ENCODE measurements at regions not wholly inside any gene's neighbourhood (a gene's known extent, or its start where the extent isn't known, plus 50 kb on each side); places are given as distances from the start of the nearest gene placed in this dataset.

- Histone ChIP-seq H3K9me3 (replicated peaks; ENCODE audit: control insufficient read depth, insufficient read depth, low read depth, low read length) (no peaks in the 10 kb centered on the region), H3K79me2 (ENCODE audit: control insufficient read depth, insufficient read depth, low read length) (no peaks in the 10 kb centered on the region), H3K4me3 (no peak overlapping the region), H3K27me3 (ENCODE audit: control insufficient read depth in 2 of 2, insufficient read depth in 2 of 2, low read length in 2 of 2) (no peaks in the 10 kb centered on the region), H3K4me2 (ENCODE audit: insufficient read depth, low read length) (no peak overlapping the region), H2AFZ (ENCODE audit: low read depth, low read length) (no peak overlapping the region), H4K20me1 (replicated peaks; ENCODE audit: control insufficient read depth, insufficient read depth, low read length) (no peaks in the 10 kb centered on the region), H3K9ac (ENCODE audit: insufficient read depth in 1 of 2, low read depth in 2 of 2, low read length in 2 of 2) (no peak overlapping the region), H3K36me3 (ENCODE audit: control insufficient read depth, insufficient read depth, low read length) (no peaks in the 10 kb centered on the region), H3K27ac (ENCODE audit: extremely low read depth, low read depth, low read length) (no peak overlapping the region), H3K4me1 (replicated peaks in 1 of 2; ENCODE audit: control insufficient read depth in 2 of 2, insufficient read depth in 2 of 2, low read length in 2 of 2) (peaks cover 0 to 2% of the 10 kb centered on the region in 2 experiments; a peak in 1 of 5 replicates), H3K9me1 (ENCODE audit: control insufficient read depth, insufficient read depth, low read length) (no peaks in the 10 kb centered on the region)
- ChIA-PET POLR2A (no interaction called here), CTCF (ENCODE audit: low intra/inter-chr PET ratio) (no interaction called here)
- intact Hi-C loops (cut with micrococcal nuclease) (no loop called here), in situ Hi-C loops (cut with MboI) (no loop called here)
- 5% methylated on average over 2 of the region's 3 CpGs for WGBS (ENCODE audit: insufficient coverage, low coverage, missing lambda C conversion rate)
- FAIRE-seq (no peak), DNase-seq (ENCODE audit: extremely low read depth in 1 of 4, low spot score in 3 of 4) (no peak), ATAC-seq (no peak)
- no TSS peak for BruUV-seq (replicated peaks)
- TF ChIP-seq SIRT6 (IDR thresholded peaks at IDR 0.05; ENCODE audit: low read depth, low read length) (no peak), NR4A1 (CRISPR knock-in tag; IDR thresholded peaks at IDR 0.05) (no peak), NR4A1 (tag; IDR thresholded peaks at IDR 0.05) (no peak), CREB1 (IDR thresholded peaks at IDR 0.05) (no peak), CREB1 (CRISPR knock-in tag; IDR thresholded peaks at IDR 0.05) (no peak), CEBPB (tag; IDR thresholded peaks at IDR 0.05) (no peak), ESRRA (IDR thresholded peaks at IDR 0.05; ENCODE audit: borderline replicate concordance, low read depth) (no peak), ATF7 (IDR thresholded peaks at IDR 0.05) (no peak), ZNF589 (CRISPR knock-in tag; IDR thresholded peaks at IDR 0.05; ENCODE audit: low read depth) (no peak), SMARCA5 (IDR thresholded peaks at IDR 0.05) (no peak), CCAR2 (IDR thresholded peaks at IDR 0.05; ENCODE audit: low read depth, low read length) (no peak), ZNF785 (CRISPR knock-in tag; IDR thresholded peaks at IDR 0.05) (no peak), ILF3 (IDR thresholded peaks at IDR 0.05; ENCODE audit: borderline replicate concordance) (no peak), SMAD1 (IDR thresholded peaks at IDR 0.05; ENCODE audit: low read depth, low read length, partially characterized antibody) (no peak), NR2F6 (CRISPR knock-in tag; IDR thresholded peaks at IDR 0.05) (no peak), ZNF324 (CRISPR knock-in tag; IDR thresholded peaks at IDR 0.05) (no peak), NEUROD1 (IDR thresholded peaks at IDR 0.05; ENCODE audit: borderline replicate concordance, low read depth, low read length, partially characterized antibody) (no peak), BRF2 (IDR thresholded peaks at IDR 0.05; ENCODE audit: borderline replicate concordance, insufficient read depth, insufficient read length) (no peak)
These were observed 106.2 kb upstream of the SLC24A2 start for GRCh38 chr9:19895006-19895405.
